ENCODE measurements at regions not wholly inside any gene's neighbourhood (a gene's known extent, or its start where the extent isn't known, plus 50 kb on each side); places are given as distances from the start of the nearest gene placed in this dataset.

- dilution Hi-C loops (cut with MboI; ENCODE audit: extremely low pct_ligation_motif_present, low sequenced_read_pairs): no loop called here
- H3K36me3 ChIP-seq (ENCODE audit: control insufficient read depth in 2 of 2, extremely low read depth in 1 of 2, insufficient read depth in 2 of 2, low read length in 2 of 2): no peaks in the 10 kb centered on the region
- no peak for FAIRE-seq
- no peaks in the 10 kb centered on the region for H3K9me3 ChIP-seq (ENCODE audit: control insufficient read depth, low read depth, low read length)
- no peak for TF ChIP-seq EZH2 (IDR thresholded peaks at IDR 0.05; ENCODE audit: low read length)
- TF ChIP-seq CTCF (optimal IDR thresholded peaks at IDR 0.05 in 1 of 3, IDR thresholded peaks at IDR 0.05 in 1 of 3, conservative IDR thresholded peaks at IDR 0.05 in 1 of 3; ENCODE audit: extremely low read depth in 1 of 3, insufficient read depth in 2 of 3, low read length in 3 of 3): no peak
- no peak overlapping the region for H3K4me3 ChIP-seq (ENCODE audit: control insufficient read depth in 2 of 3, extremely low read depth in 1 of 3, insufficient read depth in 2 of 3, low read depth in 1 of 3, low read length in 3 of 3)
- H3K4me1 ChIP-seq (ENCODE audit: control insufficient read depth, extremely low read depth, insufficient read depth, low read length): no peaks in the 10 kb centered on the region
- no peaks in the 10 kb centered on the region for H3K27me3 ChIP-seq (ENCODE audit: control insufficient read depth, extremely low read depth, insufficient read depth, low read length)
- H4K20me1 ChIP-seq (ENCODE audit: control insufficient read depth, extremely low read depth, insufficient read depth, low read length): no peaks in the 10 kb centered on the region
- H3K9ac ChIP-seq (ENCODE audit: control insufficient read depth, extremely low read depth, insufficient read depth, low read length): no peak overlapping the region
- no peak overlapping the region for H3K4me2 ChIP-seq (ENCODE audit: control insufficient read depth, extremely low read depth, insufficient read depth, low read depth, low read length)
- H2AFZ ChIP-seq (ENCODE audit: control insufficient read depth, low read length): no peak overlapping the region
- DNase-seq (ENCODE audit: low read depth, low spot score): no peak
- H3K79me2 ChIP-seq (ENCODE audit: control insufficient read depth, insufficient read depth, low read length): no peaks in the 10 kb centered on the region
- no peaks in the 10 kb centered on the region for H3K9me1 ChIP-seq (ENCODE audit: control insufficient read depth, extremely low read depth, insufficient read depth, low read length)
- H3K27ac ChIP-seq (ENCODE audit: control insufficient read depth, insufficient read depth, low read length): no peak overlapping the region
These were observed 271.5 kb downstream of the TRIB2 start for GRCh38 chr2:12988279-12988678.

GRCh38 chr2:12990523-12990922 is 273.8 kb downstream of the TRIB2 start:
- TF ChIP-seq EZH2 (IDR thresholded peaks at IDR 0.05; ENCODE audit: low read length) (no peak), CTCF (optimal IDR thresholded peaks at IDR 0.05 in 1 of 3, IDR thresholded peaks at IDR 0.05 in 1 of 3, conservative IDR thresholded peaks at IDR 0.05 in 1 of 3; ENCODE audit: extremely low read depth in 1 of 3, insufficient read depth in 2 of 3, low read length in 3 of 3) (peak in 1 of 3 experiments; percentile 4)
- H3K27me3 ChIP-seq (ENCODE audit: control insufficient read depth, extremely low read depth, insufficient read depth, low read length): no peaks in the 10 kb centered on the region
- no peak for DNase-seq (ENCODE audit: low read depth, low spot score)
- H3K4me2 ChIP-seq (ENCODE audit: control insufficient read depth, extremely low read depth, insufficient read depth, low read depth, low read length): no peak overlapping the region
- H3K79me2 ChIP-seq (ENCODE audit: control insufficient read depth, insufficient read depth, low read length): no peaks in the 10 kb centered on the region
- no peaks in the 10 kb centered on the region for H3K4me1 ChIP-seq (ENCODE audit: control insufficient read depth, extremely low read depth, insufficient read depth, low read length)
- no peaks in the 10 kb centered on the region for H4K20me1 ChIP-seq (ENCODE audit: control insufficient read depth, extremely low read depth, insufficient read depth, low read length)
- H3K36me3 ChIP-seq (ENCODE audit: control insufficient read depth in 2 of 2, extremely low read depth in 1 of 2, insufficient read depth in 2 of 2, low read length in 2 of 2): no peaks in the 10 kb centered on the region
- peak; percentile 13 for FAIRE-seq
- no peak overlapping the region for H3K4me3 ChIP-seq (ENCODE audit: control insufficient read depth in 2 of 3, extremely low read depth in 1 of 3, insufficient read depth in 2 of 3, low read depth in 1 of 3, low read length in 3 of 3)
- dilution Hi-C loops (cut with MboI; ENCODE audit: extremely low pct_ligation_motif_present, low sequenced_read_pairs): no loop called here
- no peaks in the 10 kb centered on the region for H3K9me3 ChIP-seq (ENCODE audit: control insufficient read depth, low read depth, low read length)
- no peak overlapping the region for H2AFZ ChIP-seq (ENCODE audit: control insufficient read depth, low read length)
- H3K9me1 ChIP-seq (ENCODE audit: control insufficient read depth, extremely low read depth, insufficient read depth, low read length): no peaks in the 10 kb centered on the region
- no peak overlapping the region for H3K27ac ChIP-seq (ENCODE audit: control insufficient read depth, insufficient read depth, low read length)
- H3K9ac ChIP-seq (ENCODE audit: control insufficient read depth, extremely low read depth, insufficient read depth, low read length): no peak overlapping the region
